ENCODE measurements at regions not wholly inside any gene's neighbourhood (a gene's known extent, or its start where the extent isn't known, plus 50 kb on each side); places are given as distances from the start of the nearest gene placed in this dataset.
A peak's percentile ranks its signal among the peaks of the same experiment; 100 is the strongest.

DNA sequence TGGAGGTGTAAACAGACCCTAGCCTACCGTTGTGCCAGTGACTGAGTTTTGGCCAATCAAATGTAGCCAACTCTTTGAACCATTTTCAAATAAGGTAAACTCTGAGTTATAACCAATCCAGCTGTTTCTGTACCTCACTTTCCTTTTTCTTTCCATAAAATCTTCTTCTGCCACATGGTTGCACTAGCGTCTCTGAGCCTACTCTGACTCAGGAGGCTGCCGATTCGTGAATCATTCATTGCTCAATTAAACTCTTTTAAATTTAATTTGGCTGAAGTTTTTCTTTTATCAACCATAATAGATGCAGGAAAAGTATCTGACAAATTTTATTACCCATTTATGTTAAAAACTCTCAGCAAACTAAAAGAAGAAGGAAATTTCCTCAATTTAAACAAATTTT lies 111.5 kb upstream of the LYPLAL1 start:
- Histone ChIP-seq H3K4me3 (no peak overlapping the region), H3K27ac (no peak overlapping the region), H3K4me2 (no peak overlapping the region), H3K4me1 (peaks cover 8% of the 10 kb centered on the region; the same call in 2 of the 3 replicates), H3K9me3 (peaks cover 9% of the 10 kb centered on the region; the same call in 2 of the 3 replicates)
- ChIA-PET POLR2A (no interaction called here), CTCF (interaction anchor here (0.9 to 1.2 kb wide), 3 partner anchors 10 to 598 kb away, joined by 3 read pairs; no protein-coding TSS in a partner anchor)
- ATAC-seq (no peak), DNase-seq (ENCODE audit: low read depth in 1 of 2, low spot score in 1 of 2) (no peak), FAIRE-seq (no peak)
- 81% methylated on average over 4 of the region's 4 CpGs for WGBS (ENCODE audit: missing lambda C conversion rate)
- TF ChIP-seq HOXA7 (CRISPR knock-in tag; IDR thresholded peaks at IDR 0.05) (no peak), HOXB5 (CRISPR knock-in tag; IDR thresholded peaks at IDR 0.05) (no peak), RCOR1 (IDR thresholded peaks at IDR 0.05; ENCODE audit: low read depth, low read length) (no peak), JUN (IDR thresholded peaks at IDR 0.05) (no peak), CHD2 (IDR thresholded peaks at IDR 0.05; ENCODE audit: low read length, partially characterized antibody) (no peak)
- TF ChIP-seq, protein P1, sequence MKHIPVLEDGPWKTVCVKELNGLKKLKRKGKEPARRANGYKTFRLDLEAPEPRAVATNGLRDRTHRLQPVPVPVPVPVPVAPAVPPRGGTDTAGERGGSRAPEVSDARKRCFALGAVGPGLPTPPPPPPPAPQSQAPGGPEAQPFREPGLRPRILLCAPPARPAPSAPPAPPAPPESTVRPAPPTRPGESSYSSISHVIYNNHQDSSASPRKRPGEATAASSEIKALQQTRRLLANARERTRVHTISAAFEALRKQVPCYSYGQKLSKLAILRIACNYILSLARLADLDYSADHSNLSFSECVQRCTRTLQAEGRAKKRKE (CRISPR knock-in tag; IDR thresholded peaks at IDR 0.05; ENCODE audit: low read depth): no peak

DNA sequence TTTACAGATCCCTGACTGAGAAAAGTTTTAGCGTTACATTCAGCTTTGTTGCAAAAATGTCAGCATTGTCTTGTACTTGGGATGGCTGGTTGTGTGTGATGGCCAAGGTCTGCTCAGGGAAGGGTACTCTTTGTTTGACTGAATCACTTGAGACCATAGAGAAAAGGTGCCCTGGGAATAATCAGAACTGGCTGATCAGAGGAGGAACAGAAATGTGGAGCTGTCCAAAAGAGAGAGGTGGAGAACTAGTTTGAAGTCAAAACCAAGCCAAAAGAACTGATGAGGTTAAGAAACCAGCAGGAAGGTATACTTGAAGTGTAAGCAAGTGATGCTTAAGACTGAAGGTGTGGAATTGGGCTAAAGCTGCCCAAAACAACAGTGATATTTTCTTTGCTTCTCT lies 107.6 kb upstream of the LYPLAL1 start:
- Histone ChIP-seq H3K4me3 (no peak overlapping the region), H3K4me2 (no peak overlapping the region), H3K27ac (peak overlapping the region; percentile 34 to 78; a peak in 5 of 6 replicates), H3K9me3 (peaks cover 11% of the 10 kb centered on the region), H3K4me1 (peaks cover 9% of the 10 kb centered on the region; the same call in 2 of the 3 replicates)
- POLR2A ChIA-PET: interaction anchor here (1.3 kb wide), 1 partner anchor 721 kb away, joined by 4 read pairs; the partner anchor contains the start of gene TGFB2
- no peak for DNase-seq (ENCODE audit: low read depth in 1 of 2, low spot score in 1 of 2)
- no peak; a peak in 2 of 6 replicates for ATAC-seq
- no peak for TF ChIP-seq NFE2L2 (conservative IDR thresholded peaks at IDR 0.05; ENCODE audit: low read length)
- no peak for TF ChIP-seq MAZ (IDR thresholded peaks at IDR 0.05; ENCODE audit: borderline replicate concordance, low read depth, low read length)
- TF ChIP-seq ESRRA (IDR thresholded peaks at IDR 0.05; ENCODE audit: borderline replicate concordance, low read length): no peak
- no peak for TF ChIP-seq BHLHE40 (IDR thresholded peaks at IDR 0.05; ENCODE audit: low read depth, low read length)
- no peak for TF ChIP-seq RAD21 (conservative IDR thresholded peaks at IDR 0.05 in 1 of 2, IDR thresholded peaks at IDR 0.05 in 1 of 2)
- no peak for TF ChIP-seq ZFP36 (IDR thresholded peaks at IDR 0.05; ENCODE audit: borderline replicate concordance, partially characterized antibody)
- TF ChIP-seq CBX8 (IDR thresholded peaks at IDR 0.05): no peak
- WGBS (ENCODE audit: missing lambda C conversion rate): 93% methylated on average over 1 of the region's 1 CpG
- FAIRE-seq: no peak
- CTCF ChIA-PET: interaction anchor here (1.2 to 2.1 kb wide), 7 partner anchors 12 to 723 kb away, joined by 3 to 6 read pairs (median 4); no protein-coding TSS in a partner anchor

GRCh38 chr1:219066631-219067349 lies 106.9 kb upstream of the LYPLAL1 start:
- ChIA-PET POLR2A (interaction anchor here (1.3 kb wide), 1 partner anchor 722 kb away, joined by 4 read pairs; the partner anchor contains the start of gene TGFB2), CTCF (interaction anchor here (0.7 to 2.1 kb wide), 14 partner anchors 11 to 737 kb away, joined by 3 to 7 read pairs (median 3); no protein-coding TSS in a partner anchor)
- Histone ChIP-seq H3K4me2 (no peak overlapping the region; the same call in 2 of the 3 replicates), H3K27ac (peak overlapping the region; percentile 34 to 78; a peak in 5 of 6 replicates), H3K4me3 (no peak overlapping the region), H3K4me1 (peaks cover 9% of the 10 kb centered on the region; the same call in 2 of the 3 replicates), H3K9me3 (peaks cover 13% of the 10 kb centered on the region)
- 86% methylated on average over 1 of the region's 1 CpG for WGBS (ENCODE audit: missing lambda C conversion rate)
- TF ChIP-seq EHMT2 (IDR thresholded peaks at IDR 0.05; ENCODE audit: low read depth) (no peak), RAD21 (conservative IDR thresholded peaks at IDR 0.05 in 1 of 2, IDR thresholded peaks at IDR 0.05 in 1 of 2) (peak; percentile 73 to 76), FOSL2 (IDR thresholded peaks at IDR 0.05) (no peak), FOSL2 (CRISPR knock-in tag; IDR thresholded peaks at IDR 0.05) (peak; percentile 38; the same call in 1 of the 2 replicates), PHF8 (IDR thresholded peaks at IDR 0.05; ENCODE audit: borderline replicate concordance, low read depth) (no peak), HOXB5 (CRISPR knock-in tag; IDR thresholded peaks at IDR 0.05) (0 out of 2 replicates have a peak, but pooled peaks have one; percentile 25), SMC3 (IDR thresholded peaks at IDR 0.05) (peak; percentile 68)
- TF ChIP-seq, protein P2, sequence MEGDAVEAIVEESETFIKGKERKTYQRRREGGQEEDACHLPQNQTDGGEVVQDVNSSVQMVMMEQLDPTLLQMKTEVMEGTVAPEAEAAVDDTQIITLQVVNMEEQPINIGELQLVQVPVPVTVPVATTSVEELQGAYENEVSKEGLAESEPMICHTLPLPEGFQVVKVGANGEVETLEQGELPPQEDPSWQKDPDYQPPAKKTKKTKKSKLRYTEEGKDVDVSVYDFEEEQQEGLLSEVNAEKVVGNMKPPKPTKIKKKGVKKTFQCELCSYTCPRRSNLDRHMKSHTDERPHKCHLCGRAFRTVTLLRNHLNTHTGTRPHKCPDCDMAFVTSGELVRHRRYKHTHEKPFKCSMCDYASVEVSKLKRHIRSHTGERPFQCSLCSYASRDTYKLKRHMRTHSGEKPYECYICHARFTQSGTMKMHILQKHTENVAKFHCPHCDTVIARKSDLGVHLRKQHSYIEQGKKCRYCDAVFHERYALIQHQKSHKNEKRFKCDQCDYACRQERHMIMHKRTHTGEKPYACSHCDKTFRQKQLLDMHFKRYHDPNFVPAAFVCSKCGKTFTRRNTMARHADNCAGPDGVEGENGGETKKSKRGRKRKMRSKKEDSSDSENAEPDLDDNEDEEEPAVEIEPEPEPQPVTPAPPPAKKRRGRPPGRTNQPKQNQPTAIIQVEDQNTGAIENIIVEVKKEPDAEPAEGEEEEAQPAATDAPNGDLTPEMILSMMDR (IDR thresholded peaks at IDR 0.05): peak; percentile 49
- DNase-seq (ENCODE audit: low read depth in 1 of 2, low spot score in 1 of 2) (peak; percentile 36 to 77), FAIRE-seq (no peak), ATAC-seq (peak; percentile 62 to 93; a peak in 4 of 6 replicates)
